AG09319 (cell line): ENCODE measurements at regions not wholly inside any gene's neighbourhood (a gene's known extent, or its start where the extent isn't known, plus 50 kb on each side); places are given as distances from the start of the nearest gene placed in this dataset.
"Not testable (repeated sequence)": the region's sequence is repeated elsewhere in the genome, so short reads cannot be mapped to it uniquely, and the experiment has no call there.

Source experiments
- DNase-seq: peaks from one replicate; pipeline ENCODE4 v3.0.0-alpha.2; 2010; ENCODE audit warnings: low read depth; ENCODE audit errors: extremely low read depth
- CTCF ChIP-seq: IDR thresholded peaks from 2 replicates; pipeline ENCODE4 v1.5.1; 2011; ENCODE audit warnings: low read depth, mild to moderate bottlenecking, inconsistent platforms, low read length, moderate library complexity

DNA sequence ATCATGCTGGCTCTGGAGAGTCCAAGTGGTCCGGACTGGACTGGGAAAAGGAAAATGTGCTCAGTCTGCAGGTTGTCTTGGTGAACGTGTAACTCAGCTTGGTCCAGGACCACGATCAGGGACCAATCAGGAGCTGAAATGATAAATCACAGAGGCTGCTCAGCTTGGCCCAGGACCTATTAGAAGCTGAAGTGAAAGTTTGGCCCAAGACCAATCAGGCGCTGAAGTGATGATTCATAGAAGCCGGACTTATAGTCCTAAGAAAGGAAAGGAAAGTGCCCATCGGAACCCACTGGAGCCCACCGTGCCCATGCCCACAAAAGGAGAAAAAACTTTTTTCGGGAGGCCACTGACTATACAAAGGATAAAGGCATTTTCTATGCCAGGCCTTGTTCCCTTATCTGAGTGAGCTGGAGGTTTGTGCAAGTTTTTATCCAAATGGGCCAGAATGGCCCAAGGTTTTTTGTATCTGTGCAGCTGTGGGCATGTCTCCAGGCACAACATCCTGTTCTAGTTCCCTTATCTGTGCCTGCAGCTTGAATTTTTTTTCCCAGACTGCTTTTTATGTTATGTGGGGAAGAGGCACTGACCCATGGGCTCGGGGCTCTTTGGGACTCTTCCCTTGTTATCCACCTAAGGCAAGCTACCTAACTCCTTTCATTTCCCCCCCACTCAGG lies 194.4 kb downstream of the FAM133A start:
- no peak for DNase-seq
- no peak for TF ChIP-seq CTCF

- TF ChIP-seq CTCF, result peak; percentile 34
- DNase-seq, result no peak
Measured at GRCh38 chrX:93874554-93874953, 200.5 kb downstream of the FAM133A start.

- TF ChIP-seq CTCF, result no peak
- no peak for DNase-seq
Measured at GRCh38 chrX:93875621-93876282, 201.7 kb downstream of the FAM133A start.

GRCh38 chrX:93921041-93921440 lies 247.0 kb downstream of the FAM133A start:
- DNase-seq, result not testable (repeated sequence)

- TF ChIP-seq CTCF, result no peak
- DNase-seq, result no peak
Measured at GRCh38 chrX:93932471-93933220, 258.6 kb downstream of the FAM133A start.

DNA sequence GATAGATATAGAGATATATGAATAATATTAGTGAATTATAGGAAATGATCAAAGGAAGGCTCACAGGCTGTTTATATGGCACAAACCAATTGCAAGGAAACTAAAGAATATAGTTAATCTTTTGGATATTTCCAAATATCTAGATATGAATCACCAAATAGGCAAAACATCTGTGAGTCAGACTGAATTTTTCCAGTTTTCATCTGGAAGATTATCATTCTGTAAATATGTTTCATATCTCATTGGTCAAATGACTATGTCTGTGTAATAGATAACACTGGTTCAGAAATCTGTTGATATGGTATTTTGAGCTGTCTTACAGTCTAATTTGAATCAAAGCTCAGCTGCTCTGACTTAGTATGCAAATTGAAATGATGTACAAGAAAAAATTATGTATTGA lies 303.6 kb downstream of the FAM133A start:
- TF ChIP-seq CTCF, result no peak
- no peak for DNase-seq

DNA sequence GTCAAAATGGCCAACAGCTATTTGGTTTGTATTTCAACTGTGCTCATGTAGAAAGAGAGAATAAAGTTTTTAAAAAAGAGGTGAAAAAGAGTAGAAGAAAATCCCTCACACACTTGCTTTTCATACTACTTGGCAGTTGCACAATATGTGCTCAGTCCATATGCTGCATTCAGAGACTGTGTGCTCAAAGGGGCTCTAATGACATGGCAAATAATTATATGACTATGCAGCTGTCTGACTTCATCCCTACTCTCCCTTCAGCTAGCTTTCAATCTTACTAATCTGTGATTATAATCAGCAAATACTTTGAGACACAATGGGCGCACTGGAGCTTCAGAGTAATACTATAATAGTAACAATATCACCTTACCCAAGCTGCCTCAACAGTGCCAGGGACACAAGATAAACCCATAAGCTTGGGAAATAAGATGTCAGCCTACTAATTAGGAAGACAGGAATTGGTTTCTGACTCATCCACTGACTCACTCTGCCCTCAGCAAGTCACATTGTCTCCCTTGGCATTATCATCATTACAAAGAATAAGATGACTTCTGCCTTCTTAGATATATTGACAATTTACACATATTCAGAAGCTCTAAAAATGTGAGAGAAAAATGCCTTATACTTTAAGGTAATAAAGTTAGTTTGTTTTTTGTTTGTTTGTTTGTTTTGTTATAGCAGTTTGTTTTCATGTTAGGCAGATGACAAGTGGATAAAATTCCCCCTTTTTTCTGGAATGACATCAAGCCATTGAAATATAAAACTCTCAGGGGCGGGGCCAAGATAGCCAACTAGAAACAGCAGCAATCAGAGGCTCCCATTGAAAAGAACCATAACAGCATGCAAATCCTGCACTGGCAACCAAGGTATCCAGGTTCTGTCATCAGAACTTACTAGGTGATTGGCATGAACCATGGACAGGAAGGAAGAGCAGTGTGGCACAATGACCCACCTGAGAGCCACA lies 311.6 kb downstream of the FAM133A start:
- no peak for DNase-seq
- no peak for TF ChIP-seq CTCF
